ENCODE measurements at regions not wholly inside any gene's neighbourhood (a gene's known extent, or its start where the extent isn't known, plus 50 kb on each side); places are given as distances from the start of the nearest gene placed in this dataset.

DNA sequence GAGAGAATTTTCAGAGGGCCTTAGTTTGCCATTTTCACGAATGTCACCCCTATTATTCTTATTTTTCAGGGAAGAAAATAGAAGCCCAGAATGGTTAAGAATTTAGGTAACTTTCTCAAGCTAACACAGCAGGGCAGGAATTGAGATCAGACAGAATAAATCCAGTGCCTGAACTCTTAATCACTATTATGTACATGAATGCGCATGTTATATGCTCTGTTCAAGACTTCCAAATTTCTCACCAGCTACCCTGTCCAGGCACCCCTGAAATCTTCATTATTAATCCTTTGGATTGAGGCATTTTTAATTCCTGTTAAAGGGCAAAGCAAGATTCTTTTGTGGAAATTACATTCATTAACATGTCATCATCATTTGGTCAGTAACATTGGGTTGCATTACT is 218.4 kb downstream of the ACTR3 start:
- TF ChIP-seq POLR2AphosphoS5 (IDR thresholded peaks at IDR 0.05) (no peak), CTCF (IDR thresholded peaks at IDR 0.05; ENCODE audit: poor library complexity, severe bottlenecking) (no peak), EP300 (conservative IDR thresholded peaks at IDR 0.05; ENCODE audit: poor library complexity, severe bottlenecking) (no peak)
- TF ChIP-seq, protein P1, sequence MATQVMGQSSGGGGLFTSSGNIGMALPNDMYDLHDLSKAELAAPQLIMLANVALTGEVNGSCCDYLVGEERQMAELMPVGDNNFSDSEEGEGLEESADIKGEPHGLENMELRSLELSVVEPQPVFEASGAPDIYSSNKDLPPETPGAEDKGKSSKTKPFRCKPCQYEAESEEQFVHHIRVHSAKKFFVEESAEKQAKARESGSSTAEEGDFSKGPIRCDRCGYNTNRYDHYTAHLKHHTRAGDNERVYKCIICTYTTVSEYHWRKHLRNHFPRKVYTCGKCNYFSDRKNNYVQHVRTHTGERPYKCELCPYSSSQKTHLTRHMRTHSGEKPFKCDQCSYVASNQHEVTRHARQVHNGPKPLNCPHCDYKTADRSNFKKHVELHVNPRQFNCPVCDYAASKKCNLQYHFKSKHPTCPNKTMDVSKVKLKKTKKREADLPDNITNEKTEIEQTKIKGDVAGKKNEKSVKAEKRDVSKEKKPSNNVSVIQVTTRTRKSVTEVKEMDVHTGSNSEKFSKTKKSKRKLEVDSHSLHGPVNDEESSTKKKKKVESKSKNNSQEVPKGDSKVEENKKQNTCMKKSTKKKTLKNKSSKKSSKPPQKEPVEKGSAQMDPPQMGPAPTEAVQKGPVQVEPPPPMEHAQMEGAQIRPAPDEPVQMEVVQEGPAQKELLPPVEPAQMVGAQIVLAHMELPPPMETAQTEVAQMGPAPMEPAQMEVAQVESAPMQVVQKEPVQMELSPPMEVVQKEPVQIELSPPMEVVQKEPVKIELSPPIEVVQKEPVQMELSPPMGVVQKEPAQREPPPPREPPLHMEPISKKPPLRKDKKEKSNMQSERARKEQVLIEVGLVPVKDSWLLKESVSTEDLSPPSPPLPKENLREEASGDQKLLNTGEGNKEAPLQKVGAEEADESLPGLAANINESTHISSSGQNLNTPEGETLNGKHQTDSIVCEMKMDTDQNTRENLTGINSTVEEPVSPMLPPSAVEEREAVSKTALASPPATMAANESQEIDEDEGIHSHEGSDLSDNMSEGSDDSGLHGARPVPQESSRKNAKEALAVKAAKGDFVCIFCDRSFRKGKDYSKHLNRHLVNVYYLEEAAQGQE (IDR thresholded peaks at IDR 0.05; ENCODE audit: borderline replicate concordance): no peak
